Hindlimb muscle (tissue), 1 donor: ENCODE measurements at regions not wholly inside any gene's neighbourhood (a gene's known extent, or its start where the extent isn't known, plus 50 kb on each side); places are given as distances from the start of the nearest gene placed in this dataset.
"Not testable (repeated sequence)": the region's sequence is repeated elsewhere in the genome, so short reads cannot be mapped to it uniquely, and the experiment has no call there.

Experiments
- DNase-seq: peaks from one replicate; pipeline ENCODE4 v3.0.0-alpha.2; 2013

DNA sequence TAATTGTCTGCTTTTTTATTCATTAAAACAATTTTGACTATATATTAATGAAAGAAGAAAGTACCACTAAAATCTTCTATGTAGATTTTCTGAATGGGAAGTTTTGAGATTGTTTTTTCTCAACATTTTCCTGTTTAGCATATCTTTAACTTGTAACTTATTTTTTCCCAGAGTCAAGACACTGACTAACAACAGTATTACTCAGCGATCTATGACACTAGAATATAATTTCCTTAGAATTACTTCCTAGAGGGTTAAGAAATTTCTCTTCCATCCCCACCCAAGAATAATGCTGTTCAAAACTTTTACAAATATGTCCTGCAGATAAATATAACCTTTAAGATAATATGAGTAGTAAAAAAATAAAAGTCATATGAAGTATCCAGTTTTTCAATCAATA lies 218.2 kb upstream of the NR5A2 start:
- no peak for DNase-seq

DNA sequence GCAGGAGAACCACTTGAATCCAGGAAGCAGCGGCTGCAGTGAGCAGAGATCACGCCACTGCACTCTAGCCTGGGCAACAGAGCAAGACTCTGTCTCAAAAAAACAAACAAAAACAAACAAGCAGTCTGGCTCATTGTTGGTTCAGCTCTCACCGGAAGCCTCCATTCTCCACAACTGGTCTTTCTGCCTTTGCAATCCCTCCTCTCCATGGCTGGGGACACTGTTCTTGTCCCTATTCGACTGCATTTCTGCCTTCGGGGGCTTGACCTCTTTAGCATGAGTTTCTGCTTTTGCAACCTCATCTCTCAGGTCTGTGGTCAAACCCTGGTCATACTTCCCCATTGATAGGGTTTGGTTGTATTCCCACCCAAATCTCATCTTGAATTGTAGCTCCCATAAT lies 216.3 kb upstream of the NR5A2 start:
- no peak for DNase-seq

GRCh38 chr1:199813198-199813597 lies 214.3 kb upstream of the NR5A2 start:
- no peak for DNase-seq

DNA sequence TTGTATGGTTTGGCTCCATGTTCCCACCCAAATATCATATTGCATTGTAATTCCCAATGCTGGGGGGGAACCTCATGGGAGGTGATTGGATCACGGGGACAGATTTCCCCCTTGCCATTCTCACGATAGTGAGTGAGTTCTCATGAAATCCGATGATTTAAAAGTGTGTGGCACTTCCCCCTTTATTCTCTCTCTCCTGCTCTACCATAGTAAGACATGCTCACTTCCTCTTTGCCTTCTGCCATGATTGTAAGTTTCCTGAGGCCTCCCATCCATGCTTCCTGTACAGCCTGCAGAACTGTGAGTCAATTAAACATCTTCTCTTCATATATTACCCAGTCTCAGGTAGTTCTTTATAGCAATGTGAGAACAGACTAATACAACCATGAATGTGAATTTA lies 211.6 kb upstream of the NR5A2 start:
- DNase-seq, result no peak

DNA sequence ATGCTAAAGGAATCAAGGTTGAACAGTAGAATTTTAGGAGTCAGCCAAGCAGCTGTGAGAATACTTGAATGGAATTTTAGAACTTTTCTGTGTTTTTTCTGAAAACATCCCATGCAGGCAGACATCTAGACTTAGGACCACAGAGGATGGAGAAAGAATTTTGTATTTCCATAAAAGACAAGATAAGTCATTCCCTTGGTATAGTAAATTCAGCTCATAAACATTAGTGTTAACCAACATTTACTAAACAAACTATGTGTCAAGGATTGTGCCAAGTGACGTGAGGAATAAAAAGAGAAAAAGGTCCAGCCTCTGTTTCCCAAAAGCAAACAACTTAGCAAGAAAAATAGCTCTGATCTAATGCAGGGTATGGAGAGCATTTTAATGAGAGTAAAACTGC lies 210.2 kb upstream of the NR5A2 start:
- no peak for DNase-seq

- no peak for DNase-seq
Measured at GRCh38 chr1:199821029-199821779, 206.3 kb upstream of the NR5A2 start.

DNA sequence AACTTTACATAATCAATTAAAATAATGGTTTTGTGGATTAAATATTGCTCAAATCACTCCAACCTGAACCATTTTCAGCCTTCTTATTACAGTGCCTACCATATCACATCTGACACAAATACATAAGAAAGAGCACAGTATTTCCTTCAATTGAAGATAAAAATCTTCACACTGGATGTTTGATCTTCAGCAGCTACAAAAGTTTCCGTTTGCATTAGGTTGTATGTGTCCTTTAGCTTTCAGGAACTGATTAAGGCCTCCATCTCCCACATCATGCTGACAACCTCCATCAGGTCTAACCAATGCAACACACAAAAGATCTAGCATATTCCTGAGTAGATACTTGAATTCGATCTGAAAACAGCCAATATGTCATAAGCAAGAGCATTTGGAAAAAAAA lies 195.1 kb upstream of the NR5A2 start:
- no peak for DNase-seq

- DNase-seq, result no peak
Measured at GRCh38 chr1:199834711-199835110, 192.8 kb upstream of the NR5A2 start.

- no peak for DNase-seq
Measured at GRCh38 chr1:199836430-199836829, 191.1 kb upstream of the NR5A2 start.

DNA sequence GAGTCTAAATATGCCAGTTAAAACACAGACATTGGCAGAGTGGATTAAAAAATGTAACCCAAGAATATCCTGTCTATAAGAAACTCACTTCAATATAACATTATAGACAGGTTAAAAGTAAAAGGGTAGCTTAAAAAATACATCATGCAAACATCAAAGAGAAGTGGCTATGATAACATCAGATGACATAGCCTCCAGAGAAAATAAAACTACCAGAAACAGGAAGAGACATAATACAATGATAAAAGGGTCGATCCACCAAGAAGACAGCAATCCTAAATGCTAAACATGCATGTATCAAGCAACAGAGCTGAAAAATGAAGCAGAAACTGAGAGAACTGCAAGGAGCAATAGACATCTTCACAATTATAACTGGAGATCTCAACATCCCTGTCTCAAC lies 190.2 kb upstream of the NR5A2 start:
- DNase-seq, result no peak

DNA sequence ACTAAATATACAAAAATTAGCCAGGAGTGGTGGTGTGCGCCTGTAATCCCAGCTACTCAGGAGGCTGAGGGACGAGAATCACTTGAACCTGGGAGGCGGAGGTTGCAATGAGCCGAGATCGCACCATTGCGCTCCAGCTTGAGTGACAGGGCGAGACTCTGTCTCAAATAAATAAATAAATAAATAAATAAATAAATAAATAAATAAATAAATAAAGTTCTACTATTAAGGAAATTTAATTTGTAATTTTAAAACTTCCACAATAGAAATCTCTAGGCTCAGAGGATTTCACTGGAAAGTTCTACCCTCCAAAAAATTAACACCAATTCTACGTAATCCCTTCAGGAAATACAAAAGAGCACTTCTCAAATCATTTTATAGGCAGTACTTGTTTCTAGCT lies 187.9 kb upstream of the NR5A2 start:
- not testable (repeated sequence) for DNase-seq

DNA sequence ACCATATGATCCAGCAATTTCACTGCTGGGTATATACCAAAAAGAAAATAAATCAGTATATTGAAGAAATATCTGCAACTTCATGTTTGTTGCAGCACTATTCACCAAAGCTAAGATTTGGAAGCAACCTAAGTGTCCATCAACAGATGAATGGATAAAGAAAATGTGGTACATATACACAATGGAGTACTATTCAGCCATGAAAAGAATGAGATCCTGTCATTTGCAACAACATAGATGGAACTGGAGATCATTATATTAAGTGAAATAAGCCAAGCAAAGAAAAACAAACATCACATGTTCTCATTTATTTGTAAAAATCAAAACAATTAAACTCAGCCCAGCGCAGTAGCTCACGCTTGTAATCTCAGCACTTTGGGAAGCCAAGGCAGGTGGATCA lies 184.4 kb upstream of the NR5A2 start:
- not testable (repeated sequence) for DNase-seq

GRCh38 chr1:199843861-199844260 lies 183.6 kb upstream of the NR5A2 start:
- DNase-seq, result no peak

DNA sequence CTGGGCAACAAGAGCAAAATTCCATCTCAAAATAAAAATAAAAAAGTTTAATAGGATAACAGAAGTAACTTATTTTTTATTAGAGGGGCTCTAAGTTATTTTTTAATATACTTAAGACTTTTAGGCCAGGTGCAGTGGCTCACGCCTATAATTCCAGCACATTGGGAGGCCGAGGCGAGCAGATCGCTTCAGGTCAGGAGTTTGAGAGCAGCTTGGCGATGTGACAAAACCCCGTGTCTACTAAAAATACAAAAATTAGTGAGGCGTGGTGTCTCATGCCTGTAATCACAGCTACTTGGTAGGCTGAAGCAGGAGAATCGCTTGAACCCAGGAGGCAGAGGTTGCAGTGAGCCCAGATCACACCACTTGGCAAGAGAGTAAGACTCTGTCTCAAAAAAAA lies 180.5 kb upstream of the NR5A2 start:
- no peak for DNase-seq

DNA sequence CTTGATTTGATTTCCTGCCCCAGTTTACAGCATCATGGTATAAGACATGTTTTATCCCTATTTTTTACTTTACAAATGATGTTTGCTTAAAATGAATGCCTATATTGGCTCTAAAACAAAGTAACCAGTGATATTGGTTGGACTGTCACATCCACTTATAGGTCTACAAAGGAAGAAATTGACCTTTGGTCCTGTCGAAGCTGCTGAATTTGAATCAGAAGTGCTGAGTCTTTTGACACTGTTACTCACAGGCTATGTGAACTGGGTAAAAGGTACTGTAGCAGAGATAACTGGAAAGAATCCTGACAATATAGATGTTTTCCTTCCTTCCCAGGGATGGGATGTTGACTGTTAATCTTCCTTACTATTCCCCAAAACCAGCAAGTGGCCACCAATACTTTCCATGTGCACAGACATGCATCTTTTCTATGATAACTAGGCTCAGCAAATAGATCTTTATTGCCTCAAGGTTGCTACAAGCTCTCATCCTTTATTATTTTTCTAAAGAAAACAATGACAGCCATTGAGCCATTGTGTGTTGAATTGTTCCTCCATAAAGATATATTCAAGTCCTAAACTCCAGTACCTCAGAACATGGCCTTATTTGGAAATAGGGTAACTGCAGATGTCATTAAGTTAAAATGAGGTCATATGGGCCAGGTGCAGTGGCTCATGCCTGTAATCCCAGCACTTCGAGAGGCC lies 175.9 kb upstream of the NR5A2 start:
- no peak for DNase-seq

GRCh38 chr1:199854686-199855321 lies 172.7 kb upstream of the NR5A2 start:
- DNase-seq, result no peak

DNA sequence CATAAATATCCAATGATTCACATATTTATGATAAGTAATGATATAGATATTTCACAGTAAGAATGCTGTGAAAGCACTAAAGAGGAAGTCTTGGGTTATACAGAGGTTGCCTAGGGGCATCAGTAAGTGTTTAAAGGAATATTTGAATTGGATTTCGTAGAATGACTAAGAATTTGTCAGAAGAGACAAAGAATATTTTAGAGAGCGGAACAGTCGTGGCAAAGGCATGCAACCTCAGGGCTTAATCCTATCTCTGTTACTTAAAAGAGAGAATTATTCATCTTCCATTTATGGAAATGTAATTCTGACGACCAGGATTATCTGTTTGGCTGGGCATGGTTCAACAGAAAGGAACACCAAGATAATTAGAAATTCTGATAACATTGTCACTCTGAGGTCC lies 171.9 kb upstream of the NR5A2 start:
- no peak for DNase-seq

GRCh38 chr1:199856216-199856780 lies 171.2 kb upstream of the NR5A2 start:
- DNase-seq, result no peak

GRCh38 chr1:199857108-199857507 lies 170.4 kb upstream of the NR5A2 start:
- no peak for DNase-seq

DNA sequence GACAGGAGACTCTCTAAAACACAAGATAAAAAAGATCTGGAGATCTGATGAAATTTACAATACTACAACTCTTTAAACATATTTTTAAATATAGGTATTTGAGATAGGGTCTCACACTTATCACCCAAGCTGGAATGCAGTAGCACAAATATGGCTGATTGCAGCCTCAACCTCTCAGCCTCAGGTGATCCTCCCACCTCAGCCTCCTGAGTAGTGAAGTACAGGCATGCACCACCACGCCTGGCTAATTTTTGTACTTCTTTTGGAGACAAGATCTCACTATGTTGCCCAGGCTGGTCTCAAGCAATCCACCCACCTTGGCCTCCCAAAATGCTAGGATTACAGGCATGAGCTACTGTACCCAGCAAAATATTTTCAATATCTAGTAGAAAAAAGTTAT lies 170.0 kb upstream of the NR5A2 start:
- DNase-seq, result no peak

GRCh38 chr1:199858171-199858570 lies 169.3 kb upstream of the NR5A2 start:
- DNase-seq, result no peak

DNA sequence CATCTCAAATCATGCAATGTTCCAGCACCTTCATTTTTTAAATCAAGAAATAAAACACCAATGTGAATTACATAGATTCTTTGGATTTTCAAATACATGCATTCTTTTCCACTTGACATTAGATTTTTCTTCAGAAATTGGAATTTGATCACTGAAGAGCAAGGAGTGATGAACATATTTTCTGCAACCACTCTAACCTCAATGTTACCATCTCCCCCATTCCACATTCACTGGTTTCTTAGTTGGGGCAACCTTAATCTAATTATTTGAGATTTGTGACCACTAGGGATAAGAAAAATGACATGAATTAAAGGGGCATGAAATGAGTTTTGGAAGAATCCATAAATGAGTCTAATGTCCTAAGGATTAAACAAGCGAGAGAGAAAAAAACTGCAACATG lies 168.7 kb upstream of the NR5A2 start:
- DNase-seq, result no peak

- peak; percentile 29 for DNase-seq
Measured at GRCh38 chr1:199859491-199859933, 168.0 kb upstream of the NR5A2 start.
